ENCODE measurements at regions not wholly inside any gene's neighbourhood (a gene's known extent, or its start where the extent isn't known, plus 50 kb on each side); places are given as distances from the start of the nearest gene placed in this dataset.

GRCh38 chr18:24791751-24792545 is 331.5 kb downstream of the HRH4 start:
- Histone ChIP-seq H3K14ac (replicated peaks; ENCODE audit: low read depth, low read length) (peak overlapping the region; percentile 42), H3K4me3 (ENCODE audit: insufficient read depth, low read depth, low read length) (no peak overlapping the region), H3K56ac (ENCODE audit: extremely low read depth, insufficient read depth, low read length) (0 out of 2 replicates have a peak overlapping the region, but pooled peaks have one; percentile 4), H3K27me3 (ENCODE audit: control insufficient read depth, insufficient read depth, low read length) (no peaks in the 10 kb centered on the region), H2BK15ac (ENCODE audit: low read depth, low read length) (peak overlapping the region; percentile 20; the same call in 1 of the 3 replicates), H3K27ac (ENCODE audit: insufficient read depth, low read length) (peak overlapping the region; percentile 4; the same call in 1 of the 2 replicates), H3K23ac (ENCODE audit: low read depth, low read length) (peak overlapping the region; percentile 44; the same call in 1 of the 2 replicates), H4K20me1 (ENCODE audit: insufficient read depth, low read length) (no peaks in the 10 kb centered on the region), H4K8ac (ENCODE audit: low read depth in 2 of 2, low read length in 2 of 2) (peak overlapping the region in 1 of 2 experiments; percentile 14; a peak in 1 of 4 replicates), H3K9ac (ENCODE audit: low read depth, low read length) (no peak overlapping the region), H2AFZ (replicated peaks; ENCODE audit: low read length, poor library complexity) (peak overlapping the region; percentile 36), H3K18ac (ENCODE audit: low read depth, low read length) (peak overlapping the region; percentile 25; the same call in 1 of the 2 replicates), H3K79me1 (ENCODE audit: low read depth in 1 of 2, low read length in 2 of 2) (no peaks in the 10 kb centered on the region), H2BK20ac (ENCODE audit: low read depth, low read length) (peak overlapping the region; percentile 53; the same call in 1 of the 2 replicates), H2BK120ac (ENCODE audit: low read depth, low read length) (peak overlapping the region; percentile 50), H3K9me1 (ENCODE audit: insufficient read depth, low read length) (peaks cover 4% of the 10 kb centered on the region; the same call in 1 of the 2 replicates), H4K91ac (ENCODE audit: insufficient read depth, low read depth, low read length) (peak overlapping the region; percentile 48), H3K36me3 (ENCODE audit: control insufficient read depth, insufficient read depth, low read length) (no peaks in the 10 kb centered on the region), H3K9me3 (ENCODE audit: control insufficient read depth, insufficient read depth, low read length) (no peaks in the 10 kb centered on the region), H3K4ac (ENCODE audit: low read depth, low read length) (peak overlapping the region; percentile 59), H2BK5ac (ENCODE audit: low read depth, low read length, poor library complexity, severe bottlenecking) (no peak overlapping the region), H3K4me2 (ENCODE audit: low read depth, low read length) (no peak overlapping the region; the same call in 1 of the 2 replicates), H2AK5ac (ENCODE audit: low read depth, low read length) (no peak overlapping the region), H3K4me1 (ENCODE audit: control insufficient read depth, insufficient read depth, low read length) (peaks cover 7% of the 10 kb centered on the region), H2AK9ac (replicated peaks; ENCODE audit: low read depth, low read length, poor library complexity) (no peak overlapping the region), H4K5ac (ENCODE audit: low read depth, low read length) (peak overlapping the region; percentile 9)
- intact Hi-C loops (cut with micrococcal nuclease) (loop anchor here (5.0 kb wide), 1 partner anchor 75 kb away; no protein-coding TSS in a partner anchor), dilution Hi-C loops (cut with HindIII; ENCODE audit: low sequenced_read_pairs, unreplicated experiment) (no loop called here), in situ Hi-C loops (cut with MboI; ENCODE audit: low sequenced_read_pairs) (no loop called here)
- WGBS, 2 experiments (ENCODE audit: extremely low coverage in 2 of 2, insufficient read length in 1 of 2), result no CpG with 5 or more reads among the region's 7 CpGs
- DNase-seq, result peak; percentile 48
- POLR2A ChIA-PET (ENCODE audit: unreplicated experiment), result no interaction called here
- peak; percentile 34; the same call in 1 of the 2 replicates for TF ChIP-seq USF2 (IDR thresholded peaks at IDR 0.05; ENCODE audit: low read depth, low read length)
- TF ChIP-seq POLR2A (IDR thresholded peaks at IDR 0.05; ENCODE audit: low read depth, low read length), result no peak
- no TSS peak for BruUV-seq (replicated peaks)
- CTCF ChIA-PET, result no interaction called here
- ATAC-seq (ENCODE audit: low read depth), result peak; percentile 94
